Astrocyte (in vitro differentiated cells and primary cell): ENCODE measurements at regions not wholly inside any gene's neighbourhood (a gene's known extent, or its start where the extent isn't known, plus 50 kb on each side); places are given as distances from the start of the nearest gene placed in this dataset.

ENCODE experiments used
- EZH2 ChIP-seq: IDR thresholded peaks from 2 replicates; pipeline ENCODE4 v1.6.1; 2012; ENCODE audit warnings: mild to moderate bottlenecking, low read length, inconsistent platforms; ENCODE audit not compliant: insufficient read depth
- TF ChIP-seq, protein P1 (sequence below): IDR thresholded peaks from 2 replicates; pipeline ENCODE4 v1.5.1; 2011; ENCODE audit warnings: low read depth, mild to moderate bottlenecking, inconsistent platforms, low read length, moderate library complexity; ENCODE audit not compliant: insufficient read depth

DNA sequence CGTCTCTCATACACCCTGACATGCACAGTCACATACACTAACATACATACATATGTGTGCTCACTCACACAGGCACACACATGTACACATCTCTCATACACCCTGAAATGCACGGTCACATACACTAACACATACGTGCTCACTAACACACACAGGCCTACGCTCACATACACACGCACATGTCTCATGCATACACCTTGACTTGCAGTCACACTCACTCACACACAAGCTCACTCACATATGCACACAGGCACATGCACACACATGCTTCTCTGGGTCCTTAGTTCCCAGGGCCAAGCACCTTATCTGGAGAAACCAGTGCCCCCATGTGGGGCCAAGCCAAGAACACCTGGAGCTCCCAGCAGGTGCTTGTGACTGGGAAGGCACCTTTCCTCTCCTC, 240.3 kb downstream of the RBFOX3 start:
- no peak for TF ChIP-seq EZH2
- TF ChIP-seq, protein P1, sequence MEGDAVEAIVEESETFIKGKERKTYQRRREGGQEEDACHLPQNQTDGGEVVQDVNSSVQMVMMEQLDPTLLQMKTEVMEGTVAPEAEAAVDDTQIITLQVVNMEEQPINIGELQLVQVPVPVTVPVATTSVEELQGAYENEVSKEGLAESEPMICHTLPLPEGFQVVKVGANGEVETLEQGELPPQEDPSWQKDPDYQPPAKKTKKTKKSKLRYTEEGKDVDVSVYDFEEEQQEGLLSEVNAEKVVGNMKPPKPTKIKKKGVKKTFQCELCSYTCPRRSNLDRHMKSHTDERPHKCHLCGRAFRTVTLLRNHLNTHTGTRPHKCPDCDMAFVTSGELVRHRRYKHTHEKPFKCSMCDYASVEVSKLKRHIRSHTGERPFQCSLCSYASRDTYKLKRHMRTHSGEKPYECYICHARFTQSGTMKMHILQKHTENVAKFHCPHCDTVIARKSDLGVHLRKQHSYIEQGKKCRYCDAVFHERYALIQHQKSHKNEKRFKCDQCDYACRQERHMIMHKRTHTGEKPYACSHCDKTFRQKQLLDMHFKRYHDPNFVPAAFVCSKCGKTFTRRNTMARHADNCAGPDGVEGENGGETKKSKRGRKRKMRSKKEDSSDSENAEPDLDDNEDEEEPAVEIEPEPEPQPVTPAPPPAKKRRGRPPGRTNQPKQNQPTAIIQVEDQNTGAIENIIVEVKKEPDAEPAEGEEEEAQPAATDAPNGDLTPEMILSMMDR = no peak
